Right lung (tissue), 2 donors: ENCODE measurements at regions not wholly inside any gene's neighbourhood (a gene's known extent, or its start where the extent isn't known, plus 50 kb on each side); places are given as distances from the start of the nearest gene placed in this dataset.
"Not testable (repeated sequence)": the region's sequence is repeated elsewhere in the genome, so short reads cannot be mapped to it uniquely, and the experiment has no call there.

ENCODE experiments used
- DNase-seq, 2 donors: peaks; one replicate each; pipeline ENCODE4 v3.0.0-alpha.2; 2013

- DNase-seq = peak; percentile 62 to 69
These were observed 181.9 kb downstream of the MREG start for GRCh38 chr2:215831296-215831913.

GRCh38 chr2:215830304-215830703 is 183.0 kb downstream of the MREG start:
- DNase-seq = no peak

- no peak for DNase-seq
These were observed 184.1 kb downstream of the MREG start for GRCh38 chr2:215829261-215829660.

DNA sequence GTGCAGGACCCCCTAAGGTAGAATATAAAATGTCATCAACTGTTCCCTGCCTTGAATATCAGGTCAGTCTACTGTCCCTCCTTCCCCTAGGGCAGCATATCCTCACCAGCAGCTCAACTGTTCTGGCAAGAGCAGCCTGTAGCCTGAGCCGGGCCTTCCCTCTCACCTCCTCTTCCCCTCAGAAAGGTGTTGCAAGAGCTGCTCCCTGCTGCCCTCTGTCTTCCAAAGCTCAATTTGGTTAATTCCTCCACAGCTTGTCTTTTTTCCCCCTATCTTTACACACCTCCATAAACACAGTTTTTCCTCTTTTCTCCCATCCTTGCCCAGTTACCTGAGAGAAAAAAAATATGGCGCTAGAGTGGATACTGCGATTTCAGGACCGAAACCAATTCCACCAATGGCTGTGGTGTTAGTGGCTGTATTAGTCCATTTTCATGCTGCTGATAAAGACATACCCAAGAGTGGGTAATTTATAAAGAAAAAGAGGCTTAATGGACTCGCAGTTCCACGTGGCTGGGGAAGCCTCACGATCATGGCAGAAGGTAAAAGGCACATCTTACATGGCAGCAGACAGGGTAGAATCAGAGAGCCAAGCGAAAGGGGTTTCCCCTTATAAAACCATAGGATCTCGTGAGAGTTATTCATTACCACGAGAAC is 184.7 kb downstream of the MREG start:
- DNase-seq = no peak

- no peak for DNase-seq
These were observed 186.4 kb downstream of the MREG start for GRCh38 chr2:215826838-215827441.

DNA sequence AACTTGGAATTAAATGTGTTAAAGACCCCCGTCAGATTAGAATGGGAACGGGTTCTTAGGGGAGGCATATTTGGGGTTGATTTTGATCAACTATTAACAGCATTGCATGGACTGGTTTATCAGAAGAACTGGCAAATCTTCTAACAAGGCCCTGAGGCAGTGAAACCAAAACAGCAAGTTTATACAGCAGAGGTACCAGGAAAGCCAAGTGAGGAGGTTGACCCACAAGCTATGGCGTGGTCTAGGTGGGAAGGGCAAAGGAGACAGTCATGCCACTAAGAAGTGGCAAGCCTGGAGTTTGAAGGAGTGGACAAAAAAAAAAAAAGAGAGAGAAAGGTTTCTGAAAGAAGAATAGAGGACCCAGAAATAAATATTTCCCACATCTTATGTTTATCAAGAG is 187.0 kb downstream of the MREG start:
- no peak for DNase-seq

- no peak for DNase-seq
These were observed 187.6 kb downstream of the MREG start for GRCh38 chr2:215825707-215826106.

GRCh38 chr2:215821298-215821697 is 192.1 kb downstream of the MREG start:
- not testable (repeated sequence) for DNase-seq

- DNase-seq = not testable (repeated sequence)
These were observed 193.6 kb downstream of the MREG start for GRCh38 chr2:215819713-215820112.

DNA sequence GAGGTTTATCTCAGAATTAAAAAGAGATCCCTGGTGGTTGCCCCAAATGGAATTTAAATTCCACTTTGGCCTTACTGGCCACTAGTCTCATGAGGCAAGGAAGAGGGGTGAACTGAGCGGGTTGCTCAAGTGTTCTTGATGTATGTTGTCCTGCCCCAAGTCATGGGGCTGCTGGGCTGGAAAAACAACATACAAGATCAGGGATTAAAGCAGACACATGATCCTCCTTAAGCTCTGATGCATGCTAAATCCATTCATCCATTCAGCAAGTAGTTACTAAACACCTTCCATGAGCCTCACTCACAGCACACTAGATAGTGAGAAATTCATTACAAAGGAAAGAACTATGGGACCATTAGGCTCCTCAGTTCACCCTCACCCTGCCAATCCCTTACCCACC is 196.3 kb downstream of the MREG start:
- no peak for DNase-seq

GRCh38 chr2:215816424-215816823 is 196.9 kb downstream of the MREG start:
- DNase-seq = no peak

DNA sequence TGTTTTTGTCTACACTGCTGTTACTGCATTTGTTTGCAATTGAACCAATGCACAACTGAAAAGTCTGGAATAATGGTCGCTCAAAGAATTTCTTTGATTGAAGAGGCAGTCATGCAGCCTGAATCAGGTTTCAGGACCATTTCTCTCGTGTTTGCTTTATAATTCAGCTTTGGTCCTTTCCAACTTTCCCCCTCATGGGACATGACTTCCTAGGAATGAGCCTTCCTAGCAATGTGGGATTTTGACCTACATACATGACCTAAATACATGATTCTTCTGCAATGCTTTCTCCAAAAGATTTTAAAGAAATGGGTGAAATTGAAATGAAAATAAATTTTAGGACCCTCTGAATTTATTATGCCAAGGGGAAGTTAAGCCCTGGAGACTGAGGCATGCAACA is 197.4 kb downstream of the MREG start:
- no peak for DNase-seq

DNA sequence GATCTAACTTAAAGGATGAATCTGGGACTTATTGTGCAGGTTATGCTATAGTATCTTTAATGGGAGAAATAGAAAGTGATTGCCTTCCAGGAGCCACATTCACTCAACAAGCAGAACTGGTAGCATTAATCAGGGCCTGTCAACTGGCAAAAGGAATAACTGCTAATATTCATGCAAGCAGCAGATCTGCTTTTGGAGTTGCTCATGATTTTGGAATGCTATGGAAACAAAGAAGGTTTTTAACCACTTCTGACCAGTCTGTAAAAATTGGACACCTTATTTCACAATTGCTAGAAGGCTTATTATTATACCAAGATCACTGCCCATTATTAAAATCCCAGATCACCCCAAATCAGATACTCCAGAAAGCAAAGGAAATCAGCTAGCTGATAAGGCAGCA is 200.4 kb downstream of the MREG start:
- DNase-seq = no peak

DNA sequence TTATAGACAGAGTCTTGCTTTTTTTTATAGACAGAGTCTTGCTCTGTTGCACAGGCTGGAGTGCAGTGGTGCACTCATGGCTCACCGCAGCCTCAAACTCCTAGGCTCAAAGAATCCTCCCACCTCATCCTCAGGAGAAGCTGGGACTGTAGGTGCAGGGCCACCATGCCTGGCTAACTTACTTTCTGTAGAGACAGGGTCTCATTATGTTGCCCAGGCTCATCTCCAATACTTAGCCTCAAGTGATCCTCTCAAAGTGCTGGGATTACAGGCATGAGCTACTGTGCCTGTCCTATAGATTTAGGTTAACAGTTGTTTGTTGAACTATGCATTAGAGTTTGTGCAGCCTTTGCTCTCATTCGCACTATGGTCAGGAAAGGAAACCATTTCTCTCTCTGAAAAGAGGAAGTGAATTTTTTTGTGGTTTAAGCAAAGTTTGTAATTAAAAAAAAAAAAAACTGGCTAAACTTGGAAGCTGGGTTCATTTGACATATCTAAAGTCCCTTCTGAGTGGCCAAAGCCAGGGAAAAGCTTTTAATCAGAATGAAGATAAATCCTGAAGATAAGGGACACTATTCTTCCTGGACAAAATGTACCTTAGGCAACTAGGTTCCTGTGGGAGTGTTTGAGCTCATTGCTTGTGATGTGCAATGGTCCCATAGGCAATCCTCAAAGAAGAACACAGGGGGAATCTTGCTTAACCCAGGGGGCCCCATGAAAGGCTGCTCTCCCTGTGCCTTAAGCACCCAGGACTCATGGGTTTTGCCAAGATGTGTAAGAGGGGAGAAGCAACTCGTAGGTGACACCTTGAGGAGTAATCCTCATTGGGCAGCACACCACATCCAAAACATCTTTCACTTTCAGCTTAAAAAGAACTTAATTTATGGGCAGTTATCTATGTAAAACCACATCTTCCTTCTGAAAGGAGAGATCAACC is 201.7 kb downstream of the MREG start:
- DNase-seq = no peak

GRCh38 chr2:215811003-215811402 is 202.3 kb downstream of the MREG start:
- DNase-seq = no peak

DNA sequence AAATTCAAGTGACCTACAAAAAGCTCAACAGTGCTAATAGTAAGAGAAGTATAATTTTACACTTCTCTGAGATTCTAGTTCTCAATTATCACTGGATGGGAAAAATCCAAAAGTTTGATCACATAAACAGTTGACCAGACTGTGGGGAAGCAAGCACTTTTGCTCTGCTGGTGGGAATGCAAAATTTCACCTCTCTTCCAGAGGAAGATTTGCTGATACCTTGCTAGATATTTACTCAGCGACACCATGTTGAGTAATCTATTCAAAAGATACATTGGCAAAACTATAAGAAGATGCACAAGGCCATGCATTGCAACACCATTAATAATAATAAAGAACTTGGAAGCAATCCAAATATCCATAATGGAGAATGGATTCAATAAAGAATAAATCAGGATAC is 204.4 kb downstream of the MREG start:
- no peak for DNase-seq

DNA sequence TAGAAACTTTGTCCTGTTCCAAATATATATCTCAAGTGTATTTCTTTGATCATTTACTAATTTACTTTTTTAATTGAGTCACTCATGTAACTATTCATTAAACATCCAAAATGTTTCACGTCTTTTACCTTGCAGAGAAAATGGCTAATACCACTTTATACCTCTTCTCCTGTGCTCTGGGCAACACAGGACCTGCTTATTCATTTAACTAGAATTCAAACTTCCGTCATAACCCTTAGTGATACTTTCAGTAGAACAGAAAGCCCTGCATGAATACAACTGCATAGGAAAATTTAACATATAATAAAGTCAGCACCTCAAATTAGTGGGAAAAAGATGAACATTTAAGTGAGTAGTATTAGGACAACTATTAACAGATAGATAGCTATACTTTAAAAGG is 205.2 kb downstream of the MREG start:
- DNase-seq = no peak

- no peak for DNase-seq
These were observed 207.9 kb downstream of the MREG start for GRCh38 chr2:215805493-215805892.

DNA sequence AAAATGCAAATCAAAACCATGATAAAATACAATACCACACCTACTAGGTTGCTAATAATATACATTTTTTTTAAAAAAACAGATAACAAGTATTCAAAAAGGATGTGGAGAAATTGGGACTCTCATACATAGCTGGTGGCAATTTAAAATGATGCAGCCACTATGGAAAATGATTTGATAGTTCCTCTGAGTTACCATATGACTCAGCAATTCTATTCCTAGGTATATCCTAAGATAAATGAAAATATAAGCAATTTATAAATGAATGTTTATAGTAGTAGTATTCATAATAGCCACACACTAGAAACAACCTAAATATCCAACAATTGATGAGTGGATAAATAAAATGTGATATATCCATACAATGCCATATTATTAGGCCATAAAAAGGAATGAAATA is 210.2 kb downstream of the MREG start:
- no peak for DNase-seq

GRCh38 chr2:215799194-215799593 is 214.2 kb downstream of the MREG start:
- DNase-seq = no peak

- DNase-seq = no peak
These were observed 215.7 kb downstream of the MREG start for GRCh38 chr2:215797676-215798075.

GRCh38 chr2:215796140-215796855 is 217.1 kb downstream of the MREG start:
- DNase-seq = no peak
